Trophoblast cell (in vitro differentiated cells and primary cell): ENCODE measurements at regions not wholly inside any gene's neighbourhood (a gene's known extent, or its start where the extent isn't known, plus 50 kb on each side); places are given as distances from the start of the nearest gene placed in this dataset.
"Not testable (repeated sequence)": the region's sequence is repeated elsewhere in the genome, so short reads cannot be mapped to it uniquely, and the experiment has no call there.

Source experiments
- DNase-seq, 2 donors: peaks; one replicate each; pipeline ENCODE4 v3.0.0-alpha.2; 2016
- H2AFZ ChIP-seq: 2 replicates; pipeline ENCODE4 v1.6.1; 2013; ENCODE audit warnings: low read length, moderate library complexity, mild to moderate bottlenecking; ENCODE audit not compliant: insufficient read depth, poor library complexity
- H2AK5ac ChIP-seq: 2 replicates; pipeline ENCODE4 v1.6.1; 2013; ENCODE audit warnings: mild to moderate bottlenecking, low read length
- H2BK120ac ChIP-seq: 2 replicates; pipeline ENCODE4 v1.6.1; 2013; ENCODE audit warnings: low read length, mild to moderate bottlenecking, moderate library complexity; ENCODE audit not compliant: insufficient read depth, poor library complexity
- H2BK12ac ChIP-seq: 2 replicates; pipeline ENCODE4 v1.6.1; 2013; ENCODE audit warnings: mild to moderate bottlenecking, low read length, moderate library complexity
- H2BK5ac ChIP-seq: 2 replicates; pipeline ENCODE4 v1.6.1; 2013; ENCODE audit warnings: low read length, low read depth, moderate library complexity, mild to moderate bottlenecking; ENCODE audit not compliant: poor library complexity
- H3K14ac ChIP-seq: 2 replicates; pipeline ENCODE4 v1.6.1; 2013; ENCODE audit warnings: mild to moderate bottlenecking, low read length
- H3K18ac ChIP-seq: 2 replicates; pipeline ENCODE4 v1.6.1; 2013; ENCODE audit warnings: mild to moderate bottlenecking, low read length
- H3K23ac ChIP-seq: 2 replicates; pipeline ENCODE4 v1.6.1; 2013; ENCODE audit warnings: low read length
- H3K27ac ChIP-seq: 2 replicates; pipeline ENCODE4 v1.5.1; 2013; ENCODE audit warnings: low read depth, mild to moderate bottlenecking, inconsistent platforms, low read length, moderate library complexity
- H3K27me3 ChIP-seq: 2 replicates; pipeline ENCODE4 v1.6.1; 2013; ENCODE audit warnings: inconsistent platforms, mild to moderate bottlenecking, low read length, moderate library complexity; ENCODE audit not compliant: insufficient read depth
- H3K36me3 ChIP-seq, 2 experiments: 1 replicate in 1 of 2; 2 replicates in 1 of 2; pipeline ENCODE4 v1.6.1; 2013; ENCODE audit warnings: low read length in 2 of 2, mild to moderate bottlenecking in 2 of 2, moderate library complexity in 1 of 2; ENCODE audit not compliant: insufficient read depth in 2 of 2, control insufficient read depth in 1 of 2
- H3K4ac ChIP-seq: 2 replicates; pipeline ENCODE4 v1.6.1; 2013; ENCODE audit warnings: low read depth, mild to moderate bottlenecking, low read length, moderate library complexity
- H3K4me1 ChIP-seq, 2 experiments: 1 replicate in 1 of 2; 2 replicates in 1 of 2; pipeline ENCODE4 v1.6.1; 2013; ENCODE audit warnings: low read length in 2 of 2, mild to moderate bottlenecking in 2 of 2, moderate library complexity in 1 of 2; ENCODE audit not compliant: insufficient read depth in 2 of 2, control insufficient read depth in 1 of 2
- H3K4me2 ChIP-seq: 2 replicates; pipeline ENCODE4 v1.6.1; 2013; ENCODE audit warnings: inconsistent platforms, mild to moderate bottlenecking, low read length, moderate library complexity
- H3K4me3 ChIP-seq: 2 replicates; pipeline ENCODE4 v1.5.1; 2013; ENCODE audit warnings: mild to moderate bottlenecking, low read depth, low read length, inconsistent platforms
- H3K79me1 ChIP-seq: one replicate; pipeline ENCODE4 v1.6.1; 2013; ENCODE audit warnings: low read length
- H3K79me2 ChIP-seq: 2 replicates; pipeline ENCODE4 v1.6.1; 2013; ENCODE audit warnings: low read length, mild to moderate bottlenecking; ENCODE audit not compliant: control insufficient read depth, insufficient read depth, poor library complexity
- H3K9ac ChIP-seq: 2 replicates; pipeline ENCODE4 v1.6.1; 2013; ENCODE audit warnings: mild to moderate bottlenecking, low read length
- H3K9me3 ChIP-seq: 2 replicates; pipeline ENCODE4 v1.6.1; 2013; ENCODE audit warnings: low read depth, mild to moderate bottlenecking, control low read depth, inconsistent platforms, low read length; ENCODE audit not compliant: insufficient read depth
- H4K12ac ChIP-seq: 2 replicates; pipeline ENCODE4 v1.6.1; 2013; ENCODE audit warnings: low read depth, mild to moderate bottlenecking, low read length, moderate library complexity
- H4K8ac ChIP-seq: 2 replicates; pipeline ENCODE4 v1.6.1; 2013; ENCODE audit warnings: low read depth, mild to moderate bottlenecking, low read length, moderate library complexity
- H4K91ac ChIP-seq: one replicate; pipeline ENCODE4 v1.6.1; 2013; ENCODE audit warnings: low read depth, mild to moderate bottlenecking, low read length, moderate library complexity
- WGBS: extraction: QIAGEN DNeasy Blood & Tissue Kit; methylation state at CpG from one replicate; pipeline ENCODE4 v1.1.7; 2013; ENCODE audit warnings: missing lambda C conversion rate; ENCODE audit not compliant: insufficient read length, insufficient coverage; ENCODE audit errors: extremely low coverage; 5-methylcytosine and 5-hydroxymethylcytosine counted together

DNA sequence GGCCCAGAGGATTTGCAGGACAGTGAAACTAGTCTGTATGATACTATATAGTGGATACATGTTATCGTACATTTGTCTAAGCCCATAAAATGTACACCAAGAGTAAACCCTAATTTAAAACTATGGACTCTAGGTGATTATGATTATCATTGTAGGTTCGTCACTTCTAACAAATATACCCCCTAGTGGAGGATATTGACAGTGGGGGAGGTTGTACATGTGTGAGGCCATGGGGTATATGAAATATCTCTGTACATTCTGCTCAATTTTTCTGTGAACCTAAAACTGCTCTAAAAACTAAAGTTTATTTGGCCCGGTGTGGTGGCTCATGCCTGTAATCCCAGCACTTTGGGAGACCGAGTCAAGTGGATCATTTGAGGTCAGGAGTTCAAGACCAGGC lies 81.2 kb upstream of the CAB39 start:
- H3K14ac ChIP-seq = no peak overlapping the region
- H4K8ac ChIP-seq = no peak overlapping the region

DNA sequence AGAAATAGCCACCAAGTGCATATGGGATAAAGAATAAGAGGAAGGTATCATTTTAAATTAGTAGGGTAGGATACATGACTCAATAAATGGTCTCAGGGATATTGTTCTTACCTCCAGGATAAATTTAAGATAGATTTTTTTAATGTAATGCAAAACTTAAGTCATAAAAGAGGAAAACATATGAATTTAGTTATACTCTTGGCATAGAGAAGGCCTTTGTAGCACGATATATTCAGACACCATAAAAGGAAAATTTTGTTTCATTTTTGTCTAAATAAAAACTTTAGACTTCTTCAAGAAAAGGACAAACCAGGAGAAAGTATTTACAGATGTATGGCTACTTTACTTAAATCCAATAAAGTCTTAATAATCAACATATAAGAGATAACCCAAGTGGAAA lies 78.5 kb upstream of the CAB39 start:
- Histone ChIP-seq H3K23ac (no peak overlapping the region), H3K79me1 (no peaks in the 10 kb centered on the region), H4K8ac (no peak overlapping the region), H2AFZ (no peak overlapping the region), H2BK12ac (no peak overlapping the region), H3K27ac (no peak overlapping the region), H3K18ac (no peak overlapping the region), H3K4me1 (no peaks in the 10 kb centered on the region), H4K91ac (no peak overlapping the region), H2BK120ac (no peak overlapping the region), H3K4me3 (no peak overlapping the region), H3K9ac (no peak overlapping the region), H3K4me2 (no peak overlapping the region), H2AK5ac (no peak overlapping the region), H3K14ac (no peak overlapping the region), H2BK5ac (no peak overlapping the region), H3K27me3 (no peaks in the 10 kb centered on the region), H4K12ac (no peak overlapping the region), H3K9me3 (no peaks in the 10 kb centered on the region), H3K4ac (no peak overlapping the region), H3K36me3 (no peaks in the 10 kb centered on the region), H3K79me2 (no peaks in the 10 kb centered on the region)
- no peak for DNase-seq
- WGBS = no CpG with 5 or more reads among the region's 1 CpG

More for the DNA sequence above, 81.2 kb upstream of the CAB39 start:
- no CpG with 5 or more reads among the region's 4 CpGs for WGBS
- Histone ChIP-seq H2AK5ac (no peak overlapping the region), H2BK12ac (no peak overlapping the region), H3K36me3 (no peaks in the 10 kb centered on the region), H3K4me1 (no peaks in the 10 kb centered on the region), H2AFZ (no peak overlapping the region), H3K27me3 (no peaks in the 10 kb centered on the region), H3K27ac (no peak overlapping the region), H3K4ac (no peak overlapping the region), H3K9me3 (no peaks in the 10 kb centered on the region), H3K79me1 (no peaks in the 10 kb centered on the region), H3K4me2 (no peak overlapping the region), H3K23ac (no peak overlapping the region), H2BK5ac (no peak overlapping the region), H3K9ac (no peak overlapping the region), H2BK120ac (no peak overlapping the region), H3K79me2 (no peaks in the 10 kb centered on the region), H4K91ac (no peak overlapping the region), H4K12ac (no peak overlapping the region), H3K18ac (no peak overlapping the region), H3K4me3 (no peak overlapping the region)
- no peak for DNase-seq

DNA sequence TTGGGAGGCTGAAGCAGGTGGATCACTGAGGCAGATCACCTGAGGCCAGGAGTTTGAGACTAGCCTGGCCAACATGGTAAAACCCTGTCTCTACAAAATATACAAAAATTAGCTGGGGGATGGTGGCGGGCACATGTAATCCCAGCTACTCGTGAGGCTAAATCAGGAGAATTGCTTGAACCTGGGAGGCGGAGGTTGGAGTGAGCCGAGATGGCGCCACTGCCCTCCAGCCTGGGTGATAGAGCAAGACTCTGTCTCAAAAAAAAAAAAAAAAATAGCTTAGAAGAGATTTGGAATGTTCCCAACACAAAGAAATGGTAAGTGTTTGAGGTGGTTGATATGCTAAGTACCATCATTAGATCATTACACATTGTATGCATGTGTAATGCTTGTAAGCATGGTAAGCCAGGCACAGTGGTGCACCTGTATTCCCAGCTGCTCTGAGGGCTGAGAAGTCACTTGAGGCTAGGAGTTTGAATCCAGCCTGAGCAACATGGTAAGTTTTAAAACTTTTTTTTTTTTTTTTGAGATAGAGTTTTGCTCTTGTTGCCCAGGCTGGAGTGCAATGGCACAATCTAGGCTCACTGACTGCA lies 77.8 kb upstream of the CAB39 start:
- not testable (repeated sequence) for H2BK5ac ChIP-seq, H3K14ac ChIP-seq, H3K4me3 ChIP-seq, H3K27me3 ChIP-seq, H2BK120ac ChIP-seq, H3K4me2 ChIP-seq, H3K4me1 ChIP-seq, H3K27ac ChIP-seq, DNase-seq, H2AK5ac ChIP-seq, H3K79me1 ChIP-seq, H3K9ac ChIP-seq, H4K8ac ChIP-seq, H4K12ac ChIP-seq, H4K91ac ChIP-seq, H2BK12ac ChIP-seq, H3K23ac ChIP-seq, H3K4ac ChIP-seq, H3K36me3 ChIP-seq, H3K9me3 ChIP-seq, H2AFZ ChIP-seq, H3K79me2 ChIP-seq, H3K18ac ChIP-seq
- WGBS = no CpG with 5 or more reads among the region's 5 CpGs

DNA sequence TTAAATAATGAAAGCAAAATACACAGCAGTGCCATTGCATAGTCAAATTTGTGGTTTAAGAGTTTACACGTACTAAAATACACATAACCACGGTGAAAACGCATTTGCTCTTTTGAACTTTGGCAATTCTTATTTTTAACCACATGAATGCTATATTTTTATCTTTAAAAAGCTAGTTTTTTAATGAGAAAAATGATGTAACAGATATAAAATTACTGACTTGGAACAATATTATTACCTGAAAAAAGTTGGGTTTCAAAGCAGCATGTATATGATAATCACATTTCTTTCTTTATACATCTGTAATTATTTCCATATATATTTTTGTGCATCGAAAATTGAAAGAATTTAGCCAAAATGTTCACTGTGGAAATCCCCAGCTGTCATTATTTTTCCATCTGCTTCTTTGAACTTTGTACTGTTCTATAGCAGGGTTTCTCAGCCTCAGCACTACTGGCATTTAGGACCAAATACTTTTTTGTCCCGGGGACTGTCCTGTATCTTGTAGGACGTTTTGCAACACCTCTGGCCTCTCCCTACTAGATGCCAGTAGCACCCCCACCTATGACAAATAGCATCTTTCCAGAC lies 75.9 kb upstream of the CAB39 start:
- no peak overlapping the region for H2BK120ac ChIP-seq
- WGBS = no CpG with 5 or more reads among the region's 6 CpGs

More for the DNA sequence above, 75.9 kb upstream of the CAB39 start:
- Histone ChIP-seq H3K9me3 (no peaks in the 10 kb centered on the region), H3K4me1 (no peaks in the 10 kb centered on the region), H4K8ac (no peak overlapping the region), H2AK5ac (no peak overlapping the region), H3K4me2 (no peak overlapping the region), H3K4me3 (no peak overlapping the region), H3K79me2 (no peaks in the 10 kb centered on the region), H4K91ac (no peak overlapping the region), H3K27me3 (no peaks in the 10 kb centered on the region), H3K27ac (no peak overlapping the region), H3K9ac (no peak overlapping the region), H4K12ac (no peak overlapping the region), H2BK5ac (no peak overlapping the region), H2BK12ac (no peak overlapping the region), H3K14ac (no peak overlapping the region), H3K18ac (no peak overlapping the region), H3K4ac (no peak overlapping the region), H2AFZ (no peak overlapping the region), H3K36me3 (no peaks in the 10 kb centered on the region), H3K79me1 (no peaks in the 10 kb centered on the region), H3K23ac (no peak overlapping the region)
- no peak for DNase-seq
